HG02571 (cell line): ENCODE measurements at regions not wholly inside any gene's neighbourhood (a gene's known extent, or its start where the extent isn't known, plus 50 kb on each side); places are given as distances from the start of the nearest gene placed in this dataset.

Source experiments
- ATAC-seq: cut with Tn5 transposase; IDR thresholded peaks from one replicate; pipeline ENCODE4 v1.9.1; 2021; ENCODE audit warnings: mild to moderate bottlenecking, moderate library complexity; ENCODE audit not compliant: unreplicated experiment

DNA sequence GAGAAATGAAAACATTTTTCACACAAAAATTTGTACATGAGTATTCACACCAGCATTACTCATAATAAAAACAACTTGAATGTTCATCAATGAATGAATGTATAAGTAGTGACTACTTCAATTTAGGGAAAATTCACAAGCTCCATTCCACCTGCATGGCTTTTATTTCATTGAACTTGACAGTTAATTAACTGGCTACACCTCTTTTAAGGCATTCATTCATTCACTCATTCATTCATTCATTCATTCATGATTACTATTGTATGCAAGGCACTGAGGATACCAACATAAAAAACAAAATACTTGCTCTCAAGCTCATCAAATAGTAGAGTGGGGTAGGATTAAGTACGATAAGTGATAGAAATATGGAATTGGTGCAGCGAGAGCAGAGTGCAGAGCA, 198.3 kb upstream of the DLGAP1 start:
- ATAC-seq, result no peak

DNA sequence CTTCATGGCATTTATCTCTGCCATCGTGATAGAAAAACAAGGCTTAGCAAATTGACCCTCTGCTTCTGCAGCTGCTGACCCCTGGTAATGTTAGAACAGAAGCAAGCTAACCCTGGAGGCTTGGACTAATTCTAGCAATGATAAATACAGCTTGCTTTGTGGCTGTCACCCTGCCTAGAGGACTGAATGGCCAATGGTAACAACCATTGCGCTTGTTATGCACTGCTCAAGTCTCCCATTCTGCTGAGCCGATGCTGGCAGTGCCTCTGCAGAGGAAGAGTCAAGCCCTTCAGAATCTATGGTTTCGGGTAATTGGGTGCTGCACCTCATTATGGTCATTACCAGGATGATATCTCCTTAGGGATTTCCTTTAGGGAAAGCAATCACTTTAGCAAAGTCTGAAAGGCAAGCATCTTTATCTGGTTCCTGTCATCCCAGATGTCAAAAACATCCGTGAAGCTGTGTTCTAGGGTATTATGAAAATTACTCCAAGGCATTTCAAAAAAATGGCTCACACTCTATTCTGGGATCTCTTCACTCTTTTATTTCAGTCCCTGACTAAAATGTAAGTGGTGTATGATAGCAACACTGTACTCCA, 186.8 kb upstream of the DLGAP1 start:
- ATAC-seq, result no peak

DNA sequence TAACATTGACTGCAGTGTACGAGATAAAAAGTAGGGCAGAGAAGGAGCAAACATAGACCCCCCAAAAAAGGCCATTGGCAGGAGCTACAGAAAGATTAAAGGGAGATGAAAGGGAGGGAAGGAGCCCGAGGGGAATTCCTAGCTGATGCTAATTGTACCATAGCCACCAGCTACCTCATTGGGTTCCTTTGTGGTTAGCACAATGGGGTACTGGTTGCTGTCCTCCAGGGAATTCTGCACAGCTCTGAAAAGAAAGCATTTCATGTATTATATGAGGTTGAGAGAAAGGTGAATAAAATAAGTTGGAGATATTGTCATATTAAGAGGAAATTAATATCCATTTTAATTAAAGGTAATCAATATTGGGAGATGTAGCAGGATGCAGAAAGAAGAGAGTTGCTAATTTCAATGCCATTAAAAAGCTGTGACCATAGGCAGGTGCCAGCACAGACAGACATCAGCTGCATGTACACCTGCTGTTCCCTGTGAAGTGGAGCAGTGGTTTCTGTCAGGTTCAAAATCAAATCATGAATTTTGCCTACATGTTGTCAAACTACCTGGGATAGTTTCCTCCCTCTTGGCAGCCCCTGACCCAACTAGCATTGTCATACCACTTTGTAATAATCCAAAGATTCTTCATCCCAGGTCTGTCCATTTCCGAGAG, 185.4 kb upstream of the DLGAP1 start:
- no peak for ATAC-seq

DNA sequence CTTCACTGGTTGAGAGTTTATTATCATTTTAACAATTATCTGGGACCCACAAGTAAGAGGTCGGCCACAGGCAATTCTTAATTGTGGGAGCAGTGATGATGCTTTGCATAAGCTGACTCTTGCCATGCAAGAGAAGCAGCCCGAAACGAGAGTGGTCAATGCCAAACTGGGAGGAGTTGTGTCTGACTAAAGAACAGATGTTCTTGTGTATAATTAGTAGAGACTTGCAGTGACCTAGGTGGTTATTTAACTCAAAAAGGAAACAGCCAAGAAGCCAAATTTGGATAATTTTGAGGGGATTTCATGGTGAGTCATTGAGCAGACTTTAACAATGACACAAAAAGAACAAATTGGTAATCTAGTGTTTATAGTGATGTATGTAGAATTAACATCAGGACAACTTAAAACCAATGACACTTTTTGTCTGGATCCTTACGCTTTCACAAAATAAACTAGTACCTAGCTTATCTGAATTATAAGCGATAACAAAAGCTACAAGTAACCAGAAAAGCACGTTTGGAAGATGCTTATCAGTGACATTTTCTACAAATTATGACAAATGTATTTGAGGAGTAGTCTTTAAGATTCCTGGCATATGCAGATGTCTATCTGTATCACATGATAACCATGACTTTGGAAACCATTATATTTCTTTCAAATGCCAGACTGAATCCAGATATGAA, 184.7 kb upstream of the DLGAP1 start:
- peak; percentile 92 for ATAC-seq

DNA sequence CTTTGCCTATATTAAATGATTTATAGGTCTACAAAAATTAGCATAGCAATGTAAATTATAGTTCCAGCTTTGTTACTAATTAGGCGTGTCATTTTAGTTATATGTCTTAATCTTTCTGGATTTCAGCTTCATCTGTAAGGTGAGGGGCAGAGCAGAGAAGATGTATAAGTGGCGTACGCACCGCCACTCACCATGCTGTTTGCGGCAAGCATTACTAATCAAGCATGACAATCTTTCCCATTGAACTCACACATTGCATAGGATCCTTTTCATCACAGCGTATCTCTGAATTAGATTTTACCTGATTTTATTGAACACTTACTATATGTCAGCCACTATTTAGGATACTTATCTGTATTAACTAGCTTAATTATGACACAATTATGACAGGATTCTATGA, 183.6 kb upstream of the DLGAP1 start:
- ATAC-seq, result no peak

DNA sequence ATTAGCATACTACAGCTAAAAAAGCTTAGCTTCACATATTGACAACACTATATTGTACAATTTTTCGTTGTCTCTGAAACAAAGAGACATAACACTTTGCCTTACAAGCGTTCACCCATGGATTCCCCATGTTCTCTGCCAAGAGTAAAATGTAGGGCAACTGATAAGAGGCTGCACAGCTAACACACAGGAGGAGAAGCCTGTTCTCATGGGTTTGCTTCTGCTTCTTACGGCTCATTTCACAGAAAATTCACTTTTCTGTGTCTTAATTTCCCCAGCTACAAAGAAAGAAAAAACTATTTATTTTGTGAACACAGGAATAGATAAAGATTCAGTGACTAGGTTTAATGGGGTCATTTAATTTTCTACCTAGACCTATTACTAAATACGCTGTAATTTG, 182.8 kb upstream of the DLGAP1 start:
- no peak for ATAC-seq

DNA sequence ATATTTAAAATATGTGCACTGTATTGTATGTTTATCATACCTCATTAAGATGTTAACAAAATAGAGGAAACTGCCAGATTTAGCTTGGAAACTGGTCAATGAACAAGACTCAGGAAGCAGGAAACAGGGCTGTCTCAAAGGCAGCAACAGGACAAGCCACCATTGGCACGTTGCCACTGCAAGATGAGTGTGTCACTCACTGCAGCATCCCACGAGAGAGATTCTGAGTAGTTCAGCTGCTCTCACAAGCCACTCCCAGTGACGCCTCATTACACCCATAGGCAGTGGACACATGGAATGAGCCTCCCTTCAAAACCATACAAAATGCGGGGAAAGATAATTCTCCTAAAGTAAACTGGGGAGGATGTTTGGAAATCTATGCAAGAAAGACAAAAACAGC, 181.9 kb upstream of the DLGAP1 start:
- no peak for ATAC-seq

DNA sequence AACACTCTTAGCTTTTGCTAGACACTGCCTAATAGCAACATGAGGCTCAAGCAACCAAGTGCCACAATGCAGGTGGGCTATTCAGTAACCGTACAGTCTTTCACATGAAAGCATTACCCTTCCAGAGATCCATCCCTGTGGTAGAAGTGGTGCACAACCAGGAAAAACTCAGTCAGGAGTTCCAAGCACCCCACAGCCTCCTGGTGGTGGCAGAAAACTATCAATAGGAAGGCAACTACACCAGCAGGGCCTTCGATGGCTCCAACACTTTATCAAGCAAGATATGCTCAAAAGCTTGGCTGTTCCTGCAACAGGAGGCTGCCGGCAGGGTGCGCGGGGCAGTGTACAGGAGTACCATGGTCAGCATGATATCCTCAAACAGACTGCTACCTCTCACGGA, 176.1 kb upstream of the DLGAP1 start:
- ATAC-seq, result no peak

DNA sequence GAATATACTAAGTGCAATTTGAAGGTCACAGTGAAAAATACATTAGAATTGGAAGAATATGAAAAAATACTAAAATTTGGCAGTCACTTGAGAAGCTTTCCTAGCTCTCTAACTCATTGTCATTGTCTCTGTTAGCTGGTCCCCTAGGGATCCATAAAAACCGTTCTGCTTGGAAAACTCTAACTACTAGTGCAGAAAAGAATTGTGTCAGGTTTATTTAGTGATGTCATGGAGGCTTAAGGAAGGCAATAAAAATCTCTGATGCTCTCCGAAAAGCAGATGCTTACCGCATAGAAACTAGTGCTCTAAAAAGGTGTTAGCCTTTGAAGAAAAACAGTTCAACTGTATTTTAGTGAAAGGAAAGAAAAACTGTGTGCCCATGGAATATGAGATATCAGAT, 150.1 kb upstream of the DLGAP1 start:
- no peak for ATAC-seq

DNA sequence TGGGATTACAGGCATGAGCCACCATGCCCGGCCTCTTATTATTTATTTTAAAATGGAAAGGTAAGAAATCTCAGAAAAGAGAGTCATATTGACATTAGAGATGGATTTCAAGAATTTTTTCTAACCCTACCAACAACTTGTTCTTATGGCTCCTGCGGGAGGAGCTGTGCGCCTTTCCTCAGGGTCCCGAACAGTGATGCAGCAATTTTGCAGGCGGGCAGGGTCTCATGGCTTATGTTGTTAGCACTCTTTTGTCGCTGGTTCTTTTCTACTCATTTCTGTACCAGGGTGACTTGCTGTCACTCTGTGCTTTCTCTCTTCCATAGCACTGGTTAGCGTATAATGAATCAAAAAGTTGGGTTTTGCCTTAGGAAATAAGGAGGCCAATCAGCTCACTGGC, 148.8 kb upstream of the DLGAP1 start:
- no peak for ATAC-seq

DNA sequence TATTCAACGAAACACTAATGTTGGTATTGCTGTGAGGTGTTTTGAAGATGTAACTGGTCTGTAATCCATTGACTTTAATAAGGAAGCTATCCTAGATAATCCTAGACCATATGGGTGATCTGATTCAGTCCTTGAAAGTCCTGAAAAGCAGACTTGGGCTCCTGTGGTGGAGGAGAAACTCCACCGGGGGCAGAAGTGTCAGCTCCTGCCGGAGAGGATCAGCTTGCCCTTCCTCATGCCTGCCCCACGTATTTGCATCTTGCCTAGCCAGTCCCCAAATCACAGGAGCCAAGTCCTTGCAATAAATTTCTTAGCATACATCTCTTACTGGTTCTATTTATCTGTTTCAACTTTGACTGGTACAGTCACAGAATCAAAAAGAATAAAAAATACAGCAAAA, 144.2 kb upstream of the DLGAP1 start:
- ATAC-seq, result no peak

DNA sequence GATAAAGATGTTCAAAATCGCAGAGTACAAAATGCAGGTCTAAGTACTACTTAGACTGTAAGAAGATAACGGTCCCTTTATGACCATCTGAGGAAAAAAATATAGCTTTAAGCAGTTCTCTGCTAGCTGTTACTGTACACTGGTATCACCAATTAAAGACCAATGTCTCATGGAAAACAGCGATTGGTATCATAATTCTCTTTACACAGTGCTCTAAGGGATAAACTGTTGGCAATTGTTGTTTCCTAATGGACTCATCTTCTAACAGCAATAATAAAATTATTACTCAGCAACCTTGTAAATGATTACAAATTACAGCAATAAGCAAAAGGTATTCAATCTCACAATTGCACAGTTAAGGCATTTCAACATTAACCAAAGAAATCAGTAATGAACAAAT, 142.2 kb upstream of the DLGAP1 start:
- no peak for ATAC-seq

DNA sequence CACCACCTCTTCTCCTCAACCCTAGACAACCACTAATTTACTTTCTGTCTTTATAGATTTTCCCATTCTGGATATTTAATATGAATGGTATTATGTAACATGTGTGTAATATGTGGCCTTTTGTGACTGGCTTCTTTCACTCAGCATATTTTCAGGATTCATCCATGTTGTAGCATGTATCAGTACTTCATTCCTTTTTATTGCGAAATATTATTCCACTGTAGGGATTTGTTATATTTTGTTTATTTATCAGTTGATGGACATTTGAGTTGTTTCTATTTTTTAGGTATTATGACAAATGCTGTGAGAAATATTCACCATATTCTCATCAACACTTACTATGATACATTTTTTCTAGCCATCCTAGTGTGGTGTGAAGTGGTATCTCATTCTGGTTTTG, 138.8 kb upstream of the DLGAP1 start:
- ATAC-seq, result no peak

DNA sequence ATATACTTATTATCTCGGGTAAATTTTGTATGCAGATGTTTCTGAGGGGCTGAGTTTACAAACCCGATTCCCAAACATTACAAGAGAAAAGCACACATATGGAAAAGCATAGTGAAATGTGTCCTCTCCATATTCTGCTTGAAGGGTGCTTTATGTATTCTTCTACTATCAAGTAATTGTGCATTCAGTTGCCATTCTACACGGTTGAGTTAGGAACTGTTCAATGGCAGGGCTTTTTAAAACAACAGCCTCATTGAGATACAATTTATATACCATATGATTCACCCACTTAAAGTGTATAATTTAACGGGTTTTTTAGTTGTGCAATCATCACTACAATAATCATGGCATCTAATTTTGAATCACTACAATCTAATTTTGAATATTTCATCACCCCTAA, 138.4 kb upstream of the DLGAP1 start:
- ATAC-seq, result no peak

DNA sequence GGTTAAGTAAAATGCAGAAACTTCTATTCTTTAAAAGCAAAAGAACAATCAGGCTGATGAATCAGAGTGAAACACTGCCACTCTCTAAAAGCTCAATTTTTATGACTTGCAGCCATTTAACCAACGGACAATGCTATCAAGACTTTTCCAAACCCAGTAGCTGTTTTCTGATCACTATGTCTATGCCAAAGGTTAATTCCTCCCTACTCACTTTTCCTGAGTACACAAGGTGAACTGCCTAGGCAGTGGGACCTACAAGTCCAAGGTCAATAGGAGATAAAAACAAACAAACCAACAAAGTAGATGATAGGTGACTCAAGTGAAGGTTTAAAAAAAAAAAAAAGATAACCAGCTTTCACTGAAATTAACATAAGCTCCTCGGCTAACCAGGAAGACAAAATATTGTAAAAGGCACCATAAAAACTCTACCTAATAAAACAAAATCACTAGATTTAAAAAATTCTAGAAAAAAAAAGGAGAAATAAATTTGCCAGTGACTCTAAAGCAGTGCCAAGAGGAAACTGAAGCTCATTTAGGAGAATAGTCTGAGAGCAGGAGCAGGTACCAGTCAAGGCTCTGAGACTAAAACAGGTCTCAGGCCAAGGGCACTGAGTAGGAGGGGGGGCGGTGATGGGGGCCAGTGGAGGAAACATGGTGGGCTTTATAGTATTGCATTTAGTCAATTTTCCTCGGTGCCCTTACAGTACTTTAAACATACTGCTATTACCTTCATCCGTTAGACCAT, 134.1 kb upstream of the DLGAP1 start:
- no peak for ATAC-seq

DNA sequence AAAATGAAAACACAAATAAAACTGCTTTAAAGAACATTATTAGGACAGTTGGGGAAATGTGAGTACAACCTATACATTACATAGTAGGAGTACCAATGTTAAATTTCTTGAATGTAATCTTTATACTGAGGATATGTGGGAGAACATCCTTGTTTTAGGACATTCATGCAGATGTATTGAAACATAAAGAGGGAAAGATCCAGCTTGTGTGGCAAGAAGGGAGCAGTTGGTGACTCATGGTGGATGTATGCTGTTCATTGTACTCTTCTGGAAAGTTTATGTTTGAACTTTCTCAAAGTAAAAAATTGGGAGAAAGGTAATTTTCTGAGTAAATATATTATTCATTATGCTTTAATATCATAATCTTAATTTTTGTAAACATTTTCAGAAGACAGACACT, 132.1 kb upstream of the DLGAP1 start:
- ATAC-seq, result no peak

DNA sequence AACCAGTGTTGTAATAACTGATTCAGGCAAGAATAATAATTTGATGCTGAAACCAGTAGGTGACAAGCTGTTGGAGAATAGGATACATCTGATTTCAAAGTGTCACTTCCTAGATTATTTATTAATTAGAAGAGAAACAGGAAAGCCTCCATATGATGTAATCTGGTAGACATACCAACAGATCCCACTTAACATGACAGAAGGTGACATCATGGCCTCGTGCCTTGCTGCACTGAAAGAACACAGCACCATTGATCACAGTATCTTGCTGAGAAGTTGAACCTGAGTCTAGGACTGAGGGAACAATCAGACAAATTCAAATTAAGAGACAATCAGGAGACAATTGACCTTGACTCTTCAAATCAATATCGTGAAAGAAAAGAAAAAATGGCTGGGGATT, 131.6 kb upstream of the DLGAP1 start:
- ATAC-seq, result no peak

DNA sequence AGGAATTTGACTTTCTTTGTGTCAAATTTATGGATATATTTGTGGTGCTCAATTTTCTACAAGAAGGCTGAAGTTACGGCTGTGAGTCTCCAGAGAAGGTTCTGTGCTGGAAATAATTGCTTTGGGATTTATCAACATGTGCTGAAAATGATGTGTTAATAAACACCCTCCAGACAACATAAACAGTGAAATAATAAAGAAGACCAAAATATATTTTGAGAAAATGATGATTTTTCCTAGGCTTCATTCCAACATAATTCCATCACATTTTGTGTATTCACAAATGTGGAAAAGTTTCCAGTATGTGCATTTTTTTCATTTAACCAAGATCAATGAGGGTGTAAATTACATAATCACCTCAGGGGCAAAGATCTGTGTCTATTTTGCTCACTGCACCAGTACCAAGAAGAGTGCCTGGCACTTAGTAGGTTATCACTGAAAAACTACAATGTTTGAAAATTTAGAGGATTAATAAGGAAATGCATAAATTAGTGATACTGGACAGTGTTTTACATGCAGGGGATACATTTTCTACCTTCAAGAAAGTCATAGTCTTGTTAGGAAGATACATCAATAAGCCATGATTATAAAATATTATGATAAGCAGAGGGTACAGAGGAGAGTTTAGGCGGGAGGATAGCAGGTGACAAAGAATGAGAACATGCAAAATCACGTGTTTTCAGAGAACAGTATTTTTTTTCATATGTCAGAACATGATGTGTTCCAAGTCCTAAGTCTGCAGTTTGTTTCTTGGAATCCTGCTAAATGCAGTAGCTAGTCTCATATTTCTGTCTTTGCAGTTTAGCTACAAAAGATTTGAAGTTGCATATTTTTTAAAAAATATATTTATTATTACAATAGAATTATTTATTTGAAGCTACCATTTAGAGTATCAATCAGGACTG, 127.6 kb upstream of the DLGAP1 start:
- no peak for ATAC-seq

DNA sequence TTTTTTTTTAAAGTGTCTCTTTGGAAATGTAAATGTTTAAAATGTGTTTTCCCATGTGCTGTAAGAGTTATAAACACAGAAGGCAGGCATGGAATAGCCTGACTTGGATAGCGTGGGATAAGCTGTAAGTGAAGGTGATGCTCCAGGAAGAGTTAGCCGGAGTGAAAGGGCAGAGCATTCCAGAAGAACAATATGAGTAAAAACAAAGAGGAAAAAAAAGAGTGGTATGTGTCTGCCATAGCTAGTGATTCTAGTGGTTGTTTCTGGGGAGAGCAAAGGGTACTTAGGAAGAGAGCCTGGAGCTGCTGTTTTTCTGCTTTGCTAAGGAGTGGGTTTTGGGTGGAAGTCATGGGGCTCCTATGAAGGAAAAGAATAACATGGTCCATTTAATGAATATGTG, 126.9 kb upstream of the DLGAP1 start:
- no peak for ATAC-seq

DNA sequence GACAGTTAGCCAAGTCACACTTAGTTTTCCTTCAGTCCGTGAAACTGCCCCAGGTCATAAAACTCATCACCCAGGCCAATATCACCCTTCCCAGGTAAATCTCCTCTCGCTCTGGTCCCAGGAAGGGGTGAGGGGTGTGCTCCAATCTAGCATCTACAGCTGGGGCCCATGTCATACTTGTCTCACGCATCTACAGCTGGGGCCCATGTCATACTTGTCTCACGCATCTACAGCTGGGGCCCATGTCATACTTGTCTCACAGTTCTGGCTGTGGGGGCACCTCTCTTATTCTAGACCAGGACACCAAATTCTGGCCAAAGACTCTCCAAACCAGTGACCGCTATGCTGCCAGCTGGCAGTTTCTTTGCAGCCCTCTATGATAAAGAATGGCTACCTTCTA, 123.3 kb upstream of the DLGAP1 start:
- ATAC-seq, result no peak

DNA sequence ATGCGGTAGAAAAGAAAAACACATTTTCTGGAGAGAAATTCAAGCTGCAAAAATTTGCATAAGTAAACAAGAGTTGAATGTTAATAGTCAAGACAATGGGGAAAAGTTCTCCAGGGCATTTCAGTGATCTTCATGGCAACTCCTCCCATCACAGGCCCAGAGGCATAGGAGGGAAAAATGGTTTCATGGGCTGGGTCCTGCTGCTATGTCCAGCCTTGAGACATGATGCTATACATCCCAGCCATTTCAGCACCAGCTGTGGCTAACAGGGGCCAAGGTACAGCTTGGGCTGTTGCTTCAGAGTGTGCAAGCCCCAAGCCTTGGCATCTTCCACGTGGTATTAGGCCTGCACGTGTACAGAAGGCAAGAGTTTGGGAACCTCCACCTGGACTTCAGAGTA, 118.6 kb upstream of the DLGAP1 start:
- no peak for ATAC-seq
